Adrenal gland (tissue), 9 donors: ENCODE measurements at regions not wholly inside any gene's neighbourhood (a gene's known extent, or its start where the extent isn't known, plus 50 kb on each side); places are given as distances from the start of the nearest gene placed in this dataset.

ENCODE experiments used
- DNase-seq, 7 donors: peaks; one replicate each; pipeline ENCODE4 v3.0.0-alpha.2; 2019 to 2020
- H3K27ac ChIP-seq, 5 donors: fragments of 200-600 bp; sonication (generic) in 4 of 5; 1 replicate in 3 of 5; 2 replicates in 2 of 5; pipeline versions ENCODE4 v1.5.1 to v1.8.0; 2016 to 2020; ENCODE audit warnings: mild to moderate bottlenecking in 1 of 5
- H3K27me3 ChIP-seq: fragments of 200-600 bp; 2 replicates; pipeline ENCODE4 v1.8.0; 2021
- H3K36me3 ChIP-seq, 2 donors: fragments of 200-600 bp; replicated peaks in 1 of 2; 1 replicate in 1 of 2; 2 replicates in 1 of 2; pipeline versions ENCODE4 v1.5.1 to v1.8.0; 2018 to 2022
- H3K4me1 ChIP-seq, 2 donors: fragments of 200-600 bp; replicated peaks in 1 of 2; 1 replicate in 1 of 2; 2 replicates in 1 of 2; pipeline versions ENCODE4 v1.5.1 to v1.8.0; 2018 to 2021
- H3K4me3 ChIP-seq, 4 donors: fragments of 200-600 bp; sonication (generic) in 3 of 4; one replicate each; pipeline ENCODE4 v1.5.1; 2016 to 2018
- H3K9me3 ChIP-seq, 3 donors: fragments of 200-600 bp; sonication (generic) in 1 of 3; replicated peaks in 1 of 3; 1 replicate in 2 of 3; 2 replicates in 1 of 3; pipeline versions ENCODE4 v1.5.1 to v1.8.0; 2016 to 2021
- POLR2A ChIP-seq, 2 donors: fragments of 450-650 bp; IDR thresholded peaks; one replicate each; pipeline ENCODE4 v1.6.1; 2017; ENCODE audit warnings: antibody characterized with exemption in 2 of 2, mild to moderate bottlenecking in 2 of 2, moderate library complexity in 1 of 2
- WGBS, 4 donors: extraction: QIAGEN DNeasy Blood & Tissue Kit in 2 of 4; methylation state at CpG; one replicate each; pipeline versions ENCODE4 v1.1.5 to v1.1.7; 2013 to 2017; 5-methylcytosine and 5-hydroxymethylcytosine counted together
- intact Hi-C, 2 donors: fragments of 100-400 bp; cut with DNase I; formaldehyde crosslinking; loops; one replicate each; pipeline versions ENCODE4 v1.14.1 to v1.15.0; 2022 to 2023
- TF ChIP-seq, protein P1 (sequence below), 6 experiments: fragments of 450-650 bp in 4 of 6; fragments of 200-600 bp in 2 of 6; sonication (generic) in 1 of 6; IDR thresholded peaks; 1 replicate in 5 of 6; 2 replicates in 1 of 6; pipeline versions ENCODE4 v1.5.1 to v1.8.0; 2016 to 2021; ENCODE audit warnings: antibody characterized with exemption in 6 of 6, mild to moderate bottlenecking in 2 of 6, moderate library complexity in 1 of 6
- donor health status: healthy with polysubstance abuse.
- donor health status: Bipolar disorder and iron deficiency.
- donor health status: DM: yes; HTN: yes; CAD: no.
- donor health status: DM: no; HTN: no; CAD: no.
- donor health status: DM: no; HTN: no; CAD: no.

GRCh38 chr6:51398793-51399192 is 580.1 kb downstream of the TFAP2B start:
- intact Hi-C loops, result no loop called here
- 65 to 87% (median 71%) methylated on average over 4 to 5 of the region's 5 CpGs for WGBS, 4 donors

GRCh38 chr6:51410453-51410852 is 591.8 kb downstream of the TFAP2B start:
- H3K27me3 ChIP-seq, result no peaks in the 10 kb centered on the region
- no peak for DNase-seq
- intact Hi-C loops, result no loop called here
- no peak for TF ChIP-seq POLR2A (IDR thresholded peaks at IDR 0.05)
- TF ChIP-seq, protein P1, sequence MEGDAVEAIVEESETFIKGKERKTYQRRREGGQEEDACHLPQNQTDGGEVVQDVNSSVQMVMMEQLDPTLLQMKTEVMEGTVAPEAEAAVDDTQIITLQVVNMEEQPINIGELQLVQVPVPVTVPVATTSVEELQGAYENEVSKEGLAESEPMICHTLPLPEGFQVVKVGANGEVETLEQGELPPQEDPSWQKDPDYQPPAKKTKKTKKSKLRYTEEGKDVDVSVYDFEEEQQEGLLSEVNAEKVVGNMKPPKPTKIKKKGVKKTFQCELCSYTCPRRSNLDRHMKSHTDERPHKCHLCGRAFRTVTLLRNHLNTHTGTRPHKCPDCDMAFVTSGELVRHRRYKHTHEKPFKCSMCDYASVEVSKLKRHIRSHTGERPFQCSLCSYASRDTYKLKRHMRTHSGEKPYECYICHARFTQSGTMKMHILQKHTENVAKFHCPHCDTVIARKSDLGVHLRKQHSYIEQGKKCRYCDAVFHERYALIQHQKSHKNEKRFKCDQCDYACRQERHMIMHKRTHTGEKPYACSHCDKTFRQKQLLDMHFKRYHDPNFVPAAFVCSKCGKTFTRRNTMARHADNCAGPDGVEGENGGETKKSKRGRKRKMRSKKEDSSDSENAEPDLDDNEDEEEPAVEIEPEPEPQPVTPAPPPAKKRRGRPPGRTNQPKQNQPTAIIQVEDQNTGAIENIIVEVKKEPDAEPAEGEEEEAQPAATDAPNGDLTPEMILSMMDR (IDR thresholded peaks at IDR 0.05), result no peak
- no peaks in the 10 kb centered on the region for H3K4me1 ChIP-seq
- H3K36me3 ChIP-seq, result no peaks in the 10 kb centered on the region
- H3K4me3 ChIP-seq, result no peak overlapping the region
- 74 to 88% (median 82%) methylated on average over 19 to 25 of the region's 25 CpGs for WGBS, 4 donors
- H3K27ac ChIP-seq, result no peak overlapping the region
- no peaks in the 10 kb centered on the region for H3K9me3 ChIP-seq

More at GRCh38 chr6:51398793-51399192, 580.1 kb downstream of the TFAP2B start:
- no peaks in the 10 kb centered on the region for H3K9me3 ChIP-seq
- DNase-seq, result no peak
- H3K4me3 ChIP-seq, result no peak overlapping the region
- no peaks in the 10 kb centered on the region for H3K36me3 ChIP-seq
- H3K27ac ChIP-seq, result no peak overlapping the region
- no peaks in the 10 kb centered on the region for H3K27me3 ChIP-seq
- TF ChIP-seq POLR2A (IDR thresholded peaks at IDR 0.05), result no peak
- TF ChIP-seq, protein P1 (IDR thresholded peaks at IDR 0.05), result no peak
- H3K4me1 ChIP-seq, result no peaks in the 10 kb centered on the region

- 51 to 58% (median 54%) methylated on average over 4 of the region's 4 CpGs for WGBS, 4 donors
- TF ChIP-seq POLR2A (IDR thresholded peaks at IDR 0.05), result no peak
- TF ChIP-seq, protein P1 (IDR thresholded peaks at IDR 0.05), result no peak
Measured at GRCh38 chr6:51411496-51412125, 592.9 kb downstream of the TFAP2B start.

GRCh38 chr6:51414361-51414760 is 595.7 kb downstream of the TFAP2B start:
- Histone ChIP-seq H3K4me1 (no peaks in the 10 kb centered on the region), H3K4me3 (no peak overlapping the region), H3K27ac (no peak overlapping the region), H3K9me3 (no peaks in the 10 kb centered on the region), H3K27me3 (no peaks in the 10 kb centered on the region), H3K36me3 (no peaks in the 10 kb centered on the region)
- intact Hi-C loops, result no loop called here
- 70 to 83% (median 81%) methylated on average over 2 of the region's 2 CpGs for WGBS, 4 donors
- DNase-seq, result no peak
- no peak for TF ChIP-seq POLR2A (IDR thresholded peaks at IDR 0.05)
- TF ChIP-seq, protein P1 (IDR thresholded peaks at IDR 0.05), result no peak

More at GRCh38 chr6:51411496-51412125, 592.9 kb downstream of the TFAP2B start:
- no peak overlapping the region for H3K4me3 ChIP-seq
- no peak overlapping the region for H3K27ac ChIP-seq
- no peaks in the 10 kb centered on the region for H3K36me3 ChIP-seq
- no peaks in the 10 kb centered on the region for H3K27me3 ChIP-seq
- intact Hi-C loops, result no loop called here
- H3K9me3 ChIP-seq, result no peaks in the 10 kb centered on the region
- no peak for DNase-seq
- no peaks in the 10 kb centered on the region for H3K4me1 ChIP-seq
